GM12872 (cell line): ENCODE measurements at regions not wholly inside any gene's neighbourhood (a gene's known extent, or its start where the extent isn't known, plus 50 kb on each side); places are given as distances from the start of the nearest gene placed in this dataset.

Experiments
- TF ChIP-seq, protein P1 (sequence below): IDR thresholded peaks from 3 replicates; pipeline ENCODE4 v1.5.1; 2011; ENCODE audit warnings: low read depth, mild to moderate bottlenecking, low read length, moderate library complexity; ENCODE audit not compliant: insufficient read depth

DNA sequence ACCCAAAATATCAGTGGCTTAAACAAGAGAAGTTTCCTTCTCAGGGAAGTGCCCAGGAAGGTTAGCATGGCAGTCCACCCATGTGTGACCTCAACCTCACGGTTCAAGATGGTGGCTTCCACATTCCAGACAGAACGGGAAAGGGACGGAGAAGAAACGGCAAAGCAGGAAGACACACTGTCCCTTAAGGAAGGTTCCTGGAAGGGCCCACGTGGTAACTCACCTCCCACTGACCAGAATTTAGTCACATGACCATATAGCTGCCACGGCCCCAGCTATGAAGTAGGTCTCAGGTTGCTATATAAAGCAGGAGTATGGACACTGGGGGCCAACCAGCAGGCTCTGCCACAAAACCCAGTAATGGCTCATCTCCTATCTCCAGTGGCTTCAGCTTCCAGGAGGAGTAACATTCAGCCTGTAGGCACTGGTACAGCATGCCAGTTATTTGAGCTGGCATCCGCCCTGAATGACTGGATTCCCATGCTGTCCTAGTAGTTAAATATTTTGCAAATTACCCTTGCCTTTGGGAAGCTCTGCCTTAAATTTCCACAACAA is 278.5 kb upstream of the KLF14 start:
- TF ChIP-seq, protein P1, sequence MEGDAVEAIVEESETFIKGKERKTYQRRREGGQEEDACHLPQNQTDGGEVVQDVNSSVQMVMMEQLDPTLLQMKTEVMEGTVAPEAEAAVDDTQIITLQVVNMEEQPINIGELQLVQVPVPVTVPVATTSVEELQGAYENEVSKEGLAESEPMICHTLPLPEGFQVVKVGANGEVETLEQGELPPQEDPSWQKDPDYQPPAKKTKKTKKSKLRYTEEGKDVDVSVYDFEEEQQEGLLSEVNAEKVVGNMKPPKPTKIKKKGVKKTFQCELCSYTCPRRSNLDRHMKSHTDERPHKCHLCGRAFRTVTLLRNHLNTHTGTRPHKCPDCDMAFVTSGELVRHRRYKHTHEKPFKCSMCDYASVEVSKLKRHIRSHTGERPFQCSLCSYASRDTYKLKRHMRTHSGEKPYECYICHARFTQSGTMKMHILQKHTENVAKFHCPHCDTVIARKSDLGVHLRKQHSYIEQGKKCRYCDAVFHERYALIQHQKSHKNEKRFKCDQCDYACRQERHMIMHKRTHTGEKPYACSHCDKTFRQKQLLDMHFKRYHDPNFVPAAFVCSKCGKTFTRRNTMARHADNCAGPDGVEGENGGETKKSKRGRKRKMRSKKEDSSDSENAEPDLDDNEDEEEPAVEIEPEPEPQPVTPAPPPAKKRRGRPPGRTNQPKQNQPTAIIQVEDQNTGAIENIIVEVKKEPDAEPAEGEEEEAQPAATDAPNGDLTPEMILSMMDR, result no peak

GRCh38 chr7:131013716-131014115 is 279.7 kb upstream of the KLF14 start:
- TF ChIP-seq, protein P1, result no peak

- TF ChIP-seq, protein P1, result no peak
These were observed 281.1 kb upstream of the KLF14 start for GRCh38 chr7:131014906-131015656.

GRCh38 chr7:131015657-131015958 is 281.6 kb upstream of the KLF14 start:
- TF ChIP-seq, protein P1, result no peak

- TF ChIP-seq, protein P1, result no peak
These were observed 282.2 kb upstream of the KLF14 start for GRCh38 chr7:131016230-131016629.

GRCh38 chr7:131019351-131019750 is 285.3 kb upstream of the KLF14 start:
- TF ChIP-seq, protein P1, result no peak

DNA sequence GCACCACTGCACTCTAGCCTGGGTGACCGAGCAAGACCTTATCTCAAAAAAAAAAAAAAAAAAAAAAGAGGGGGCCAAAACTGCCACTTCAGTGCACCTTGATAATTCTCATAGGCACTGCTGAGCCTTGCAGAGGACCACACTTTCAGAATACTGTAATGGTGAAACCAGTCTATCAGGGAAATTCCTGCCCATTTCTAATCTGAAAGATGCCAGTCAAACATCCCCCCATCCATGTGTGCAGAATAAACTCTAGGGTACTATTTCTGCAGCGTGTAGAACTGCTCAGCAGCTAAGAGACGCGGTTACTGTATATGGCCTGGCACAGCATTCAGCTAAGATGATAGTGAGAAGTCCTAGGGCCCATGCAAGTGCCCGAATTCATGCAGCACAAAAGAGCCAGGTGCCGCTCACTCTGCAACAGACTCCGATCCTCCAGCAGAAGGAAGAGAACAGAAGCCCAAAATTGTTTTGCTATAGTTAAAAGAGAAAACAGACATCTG is 286.8 kb upstream of the KLF14 start:
- TF ChIP-seq, protein P1, result no peak
